ENCODE measurements at regions not wholly inside any gene's neighbourhood (a gene's known extent, or its start where the extent isn't known, plus 50 kb on each side); places are given as distances from the start of the nearest gene placed in this dataset.

DNA sequence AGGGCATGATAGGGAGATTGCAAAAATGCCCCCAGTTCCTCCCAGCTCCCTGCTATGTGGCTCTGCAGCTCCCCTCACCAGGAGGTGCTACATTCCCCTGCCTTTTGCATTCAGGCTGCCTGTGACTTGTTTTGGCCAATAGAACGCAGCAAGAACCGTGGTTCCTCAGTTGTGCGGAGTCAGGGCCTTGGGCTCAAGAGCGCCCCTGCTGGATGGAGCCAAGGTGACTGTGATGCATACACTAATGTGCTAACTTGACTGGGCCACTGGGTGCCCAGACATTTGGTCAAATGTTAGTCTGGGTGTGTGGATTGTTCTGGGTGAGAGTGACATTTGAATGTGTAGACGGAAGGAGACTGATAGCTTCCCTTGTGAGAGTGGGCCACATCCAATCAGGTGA, 123.3 kb upstream of the MVB12B start:
- CTCF ChIA-PET = interaction anchor here (1.4 kb wide), 1 partner anchor 8 kb away, joined by 3 read pairs; no protein-coding TSS in a partner anchor
- no peak for DNase-seq (ENCODE audit: low read depth, low spot score)
- TF ChIP-seq, protein P1, sequence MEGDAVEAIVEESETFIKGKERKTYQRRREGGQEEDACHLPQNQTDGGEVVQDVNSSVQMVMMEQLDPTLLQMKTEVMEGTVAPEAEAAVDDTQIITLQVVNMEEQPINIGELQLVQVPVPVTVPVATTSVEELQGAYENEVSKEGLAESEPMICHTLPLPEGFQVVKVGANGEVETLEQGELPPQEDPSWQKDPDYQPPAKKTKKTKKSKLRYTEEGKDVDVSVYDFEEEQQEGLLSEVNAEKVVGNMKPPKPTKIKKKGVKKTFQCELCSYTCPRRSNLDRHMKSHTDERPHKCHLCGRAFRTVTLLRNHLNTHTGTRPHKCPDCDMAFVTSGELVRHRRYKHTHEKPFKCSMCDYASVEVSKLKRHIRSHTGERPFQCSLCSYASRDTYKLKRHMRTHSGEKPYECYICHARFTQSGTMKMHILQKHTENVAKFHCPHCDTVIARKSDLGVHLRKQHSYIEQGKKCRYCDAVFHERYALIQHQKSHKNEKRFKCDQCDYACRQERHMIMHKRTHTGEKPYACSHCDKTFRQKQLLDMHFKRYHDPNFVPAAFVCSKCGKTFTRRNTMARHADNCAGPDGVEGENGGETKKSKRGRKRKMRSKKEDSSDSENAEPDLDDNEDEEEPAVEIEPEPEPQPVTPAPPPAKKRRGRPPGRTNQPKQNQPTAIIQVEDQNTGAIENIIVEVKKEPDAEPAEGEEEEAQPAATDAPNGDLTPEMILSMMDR (IDR thresholded peaks at IDR 0.05; ENCODE audit: extremely low read depth in 1 of 2, insufficient read depth in 1 of 2, low read depth in 1 of 2, low read length in 2 of 2) = peak; percentile 6 to 15
- no peak for TF ChIP-seq POLR2A (IDR thresholded peaks at IDR 0.05; ENCODE audit: low read depth, low read length)

DNA sequence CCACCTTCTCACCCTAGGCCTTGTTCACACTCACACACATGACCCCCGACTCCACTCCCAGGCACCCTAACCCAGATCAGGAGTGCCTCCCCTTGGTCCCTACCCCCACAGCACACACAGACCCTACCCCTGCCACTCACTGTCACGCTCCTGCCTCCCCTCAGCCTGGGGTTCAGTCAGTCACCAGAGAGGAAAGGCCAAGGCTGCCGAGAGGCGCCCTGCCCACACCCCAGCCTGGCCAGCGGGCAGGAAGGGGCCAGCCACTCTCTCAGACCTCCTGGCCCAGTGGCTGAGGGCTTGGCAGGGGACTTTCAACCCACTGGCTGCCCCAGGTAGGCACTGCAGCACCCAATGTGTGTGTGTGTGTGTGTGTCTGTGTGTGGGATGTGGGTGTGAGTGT, 122.4 kb upstream of the MVB12B start:
- Histone ChIP-seq H3K36me3 (ENCODE audit: control insufficient read depth in 2 of 2, extremely low read depth in 1 of 2, insufficient read depth in 2 of 2, low read length in 2 of 2) (no peaks in the 10 kb centered on the region), H3K4me2 (ENCODE audit: insufficient read depth, low read length) (no peak overlapping the region), H3K4me3 (replicated peaks in 1 of 3; ENCODE audit: insufficient read depth in 1 of 3, low read depth in 1 of 3, low read length in 3 of 3) (no peak overlapping the region), H3K79me2 (ENCODE audit: control insufficient read depth, insufficient read depth, low read length) (no peaks in the 10 kb centered on the region), H3K9me3 (replicated peaks; ENCODE audit: control insufficient read depth, insufficient read depth, low read length) (no peaks in the 10 kb centered on the region), H3K9ac (replicated peaks; ENCODE audit: extremely low read depth, insufficient read depth, low read length) (no peak overlapping the region), H3K27ac (ENCODE audit: insufficient read depth, low read depth, low read length) (no peak overlapping the region), H3K9me1 (replicated peaks; ENCODE audit: control insufficient read depth, extremely low read depth, insufficient read depth, low read length) (no peaks in the 10 kb centered on the region), H3K4me1 (ENCODE audit: control insufficient read depth, extremely low read depth, insufficient read depth, low read length) (no peaks in the 10 kb centered on the region), H2AFZ (ENCODE audit: low read depth, low read length) (no peak overlapping the region), H3K27me3 (ENCODE audit: control insufficient read depth in 2 of 2, insufficient read depth in 2 of 2, low read length in 2 of 2) (peaks cover 2 to 10% of the 10 kb centered on the region in 2 experiments), H4K20me1 (replicated peaks; ENCODE audit: control insufficient read depth, extremely low read depth, insufficient read depth, low read length) (no peaks in the 10 kb centered on the region)
- DNase-seq (ENCODE audit: low read depth, low spot score) (no peak), FAIRE-seq (no peak)
- dilution Hi-C loops (cut with MboI; ENCODE audit: extremely low pct_ligation_motif_present, low sequenced_read_pairs) (no loop called here), intact Hi-C loops (cut with micrococcal nuclease) (no loop called here)
- no peak for TF ChIP-seq JUN (IDR thresholded peaks at IDR 0.05; ENCODE audit: borderline replicate concordance, insufficient read depth, insufficient read length, low read depth)
- TF ChIP-seq POLR2A (IDR thresholded peaks at IDR 0.05; ENCODE audit: low read depth, low read length) = no peak
- TF ChIP-seq, protein P1 (IDR thresholded peaks at IDR 0.05; ENCODE audit: extremely low read depth in 1 of 2, insufficient read depth in 1 of 2, low read depth in 1 of 2, low read length in 2 of 2) = no peak
- no peak for TF ChIP-seq GATA2 (IDR thresholded peaks at IDR 0.05; ENCODE audit: insufficient read depth, insufficient read length, low read depth, low read length)
- no peak for TF ChIP-seq MYC (IDR thresholded peaks at IDR 0.05; ENCODE audit: low read depth, low read length)
- TF ChIP-seq, protein P2, sequence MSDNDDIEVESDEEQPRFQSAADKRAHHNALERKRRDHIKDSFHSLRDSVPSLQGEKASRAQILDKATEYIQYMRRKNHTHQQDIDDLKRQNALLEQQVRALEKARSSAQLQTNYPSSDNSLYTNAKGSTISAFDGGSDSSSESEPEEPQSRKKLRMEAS (IDR thresholded peaks at IDR 0.05; ENCODE audit: insufficient read depth, insufficient read length) = no peak
- no peak for TF ChIP-seq FOS (IDR thresholded peaks at IDR 0.05; ENCODE audit: borderline replicate concordance, insufficient read depth, low read length)
- no peak for TF ChIP-seq EZH2 (IDR thresholded peaks at IDR 0.05; ENCODE audit: borderline replicate concordance, low read depth, low read length, severe bottlenecking)
- no peak for TF ChIP-seq POLR2AphosphoS5 (IDR thresholded peaks at IDR 0.05; ENCODE audit: insufficient read depth, low read depth, low read length)
- BruUV-seq (replicated peaks) = no TSS peak
- CTCF ChIA-PET = no interaction called here
- POLR2A ChIA-PET = no interaction called here

More for the DNA sequence above, 123.3 kb upstream of the MVB12B start:
- Histone ChIP-seq H3K36me3 (ENCODE audit: control insufficient read depth in 2 of 2, extremely low read depth in 1 of 2, insufficient read depth in 2 of 2, low read length in 2 of 2) (no peaks in the 10 kb centered on the region), H4K20me1 (replicated peaks; ENCODE audit: control insufficient read depth, extremely low read depth, insufficient read depth, low read length) (no peaks in the 10 kb centered on the region), H3K4me2 (ENCODE audit: insufficient read depth, low read length) (no peak overlapping the region), H2AFZ (ENCODE audit: low read depth, low read length) (no peak overlapping the region), H3K27ac (ENCODE audit: insufficient read depth, low read depth, low read length) (no peak overlapping the region), H3K27me3 (ENCODE audit: control insufficient read depth in 2 of 2, insufficient read depth in 2 of 2, low read length in 2 of 2) (peaks cover 4 to 9% of the 10 kb centered on the region in 2 experiments), H3K4me3 (replicated peaks in 1 of 3; ENCODE audit: insufficient read depth in 1 of 3, low read depth in 1 of 3, low read length in 3 of 3) (no peak overlapping the region), H3K4me1 (ENCODE audit: control insufficient read depth, extremely low read depth, insufficient read depth, low read length) (no peaks in the 10 kb centered on the region), H3K9me1 (replicated peaks; ENCODE audit: control insufficient read depth, extremely low read depth, insufficient read depth, low read length) (no peaks in the 10 kb centered on the region), H3K9me3 (replicated peaks; ENCODE audit: control insufficient read depth, insufficient read depth, low read length) (no peaks in the 10 kb centered on the region), H3K79me2 (ENCODE audit: control insufficient read depth, insufficient read depth, low read length) (no peaks in the 10 kb centered on the region), H3K9ac (replicated peaks; ENCODE audit: extremely low read depth, insufficient read depth, low read length) (no peak overlapping the region)
- no TSS peak for BruUV-seq (replicated peaks)
- POLR2A ChIA-PET = no interaction called here
- no peak for FAIRE-seq
- intact Hi-C loops (cut with micrococcal nuclease) = no loop called here
- dilution Hi-C loops (cut with MboI; ENCODE audit: extremely low pct_ligation_motif_present, low sequenced_read_pairs) = no loop called here

All from endothelial cell of umbilical vein (primary cell).